ENCODE measurements at regions not wholly inside any gene's neighbourhood (a gene's known extent, or its start where the extent isn't known, plus 50 kb on each side); places are given as distances from the start of the nearest gene placed in this dataset.

- DNase-seq (ENCODE audit: low spot score) = no peak
- TF ChIP-seq CTCF (IDR thresholded peaks at IDR 0.05; ENCODE audit: extremely low read depth, missing control alignments) = no peak
Measured at GRCh38 chr5:34500236-34500847, 155.8 kb upstream of the RAI14 start.

GRCh38 chr5:34501016-34501415 lies 155.1 kb upstream of the RAI14 start:
- DNase-seq (ENCODE audit: low spot score) = no peak
- no peak for TF ChIP-seq CTCF (IDR thresholded peaks at IDR 0.05; ENCODE audit: extremely low read depth, missing control alignments)

DNA sequence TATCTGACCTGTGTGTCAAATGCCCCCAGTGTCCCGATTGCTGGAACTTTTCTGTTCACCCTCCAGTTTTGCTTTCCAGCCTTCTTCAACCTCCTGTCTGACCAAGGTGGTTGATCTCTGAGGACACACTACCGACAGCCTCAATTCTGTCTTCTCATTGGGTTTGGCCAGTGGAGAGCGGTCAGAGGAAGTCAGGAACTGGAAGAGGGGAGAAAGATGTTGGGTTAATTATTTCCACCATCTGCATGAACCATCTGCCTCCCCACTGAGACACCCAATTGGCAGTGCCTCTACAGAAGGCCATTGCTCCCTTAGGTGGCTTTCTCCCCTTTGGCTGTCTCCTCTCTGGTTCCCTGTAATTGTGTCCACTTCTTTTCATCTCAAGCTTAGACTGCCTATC lies 154.3 kb upstream of the RAI14 start:
- no peak for TF ChIP-seq CTCF (IDR thresholded peaks at IDR 0.05; ENCODE audit: extremely low read depth, missing control alignments)
- DNase-seq (ENCODE audit: low spot score) = no peak

DNA sequence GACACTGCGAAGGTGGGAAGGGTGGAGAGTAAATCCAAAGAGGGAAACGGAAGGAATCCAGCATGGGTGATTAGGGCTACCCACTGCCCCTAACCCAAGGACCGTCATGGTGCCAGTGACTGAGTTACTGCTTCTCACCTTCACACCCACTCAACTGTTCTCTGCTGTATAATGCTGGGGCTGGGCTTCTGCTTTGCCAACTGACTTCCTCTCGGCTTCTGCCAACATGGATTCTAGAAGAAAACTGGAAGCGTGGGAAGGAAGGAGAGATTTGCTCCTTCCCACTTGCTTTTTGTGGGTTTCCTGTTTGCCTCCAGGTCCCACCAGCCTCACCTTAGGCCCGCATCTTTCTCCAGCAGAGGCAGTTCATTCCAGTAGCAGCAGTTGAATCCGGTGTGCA lies 153.5 kb upstream of the RAI14 start:
- TF ChIP-seq CTCF (IDR thresholded peaks at IDR 0.05; ENCODE audit: extremely low read depth, missing control alignments) = no peak
- DNase-seq (ENCODE audit: low spot score) = no peak

- TF ChIP-seq CTCF (IDR thresholded peaks at IDR 0.05; ENCODE audit: extremely low read depth, missing control alignments) = no peak
- DNase-seq (ENCODE audit: low spot score) = no peak
Measured at GRCh38 chr5:34503379-34504253, 152.5 kb upstream of the RAI14 start.

DNA sequence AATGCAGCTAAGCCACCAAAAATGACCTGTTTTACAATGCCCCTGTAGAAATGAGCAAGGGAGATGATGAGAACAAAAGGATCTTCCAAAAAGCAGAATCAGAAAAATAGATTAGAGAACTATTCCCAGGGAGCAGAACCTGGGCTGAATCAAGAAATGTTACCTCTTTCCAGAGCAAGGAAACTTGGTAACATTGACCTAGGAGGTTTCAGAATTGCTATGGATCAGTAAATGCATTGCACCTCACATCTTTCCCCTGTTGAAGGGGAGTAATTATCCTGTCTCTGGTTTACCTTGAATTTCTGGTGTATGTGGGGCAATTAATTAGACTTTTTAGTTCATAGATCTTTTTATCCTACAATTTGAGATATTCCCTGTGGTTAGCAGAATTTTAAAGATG lies 151.2 kb upstream of the RAI14 start:
- TF ChIP-seq CTCF (IDR thresholded peaks at IDR 0.05; ENCODE audit: extremely low read depth, missing control alignments) = no peak

GRCh38 chr5:34505731-34506130 lies 150.4 kb upstream of the RAI14 start:
- DNase-seq (ENCODE audit: low spot score) = no peak
- no peak for TF ChIP-seq CTCF (IDR thresholded peaks at IDR 0.05; ENCODE audit: extremely low read depth, missing control alignments)

More for the DNA sequence above, 151.2 kb upstream of the RAI14 start:
- no peak for DNase-seq (ENCODE audit: low spot score)

Measured in GM20000 (cell line).